HG02938 (cell line): ENCODE measurements at regions not wholly inside any gene's neighbourhood (a gene's known extent, or its start where the extent isn't known, plus 50 kb on each side); places are given as distances from the start of the nearest gene placed in this dataset.
"Not testable (repeated sequence)": the region's sequence is repeated elsewhere in the genome, so short reads cannot be mapped to it uniquely, and the experiment has no call there.

Experiments used
- ATAC-seq: cut with Tn5 transposase; IDR thresholded peaks from one replicate; pipeline ENCODE4 v1.9.1; 2021; ENCODE audit warnings: mild to moderate bottlenecking, moderate library complexity; ENCODE audit not compliant: unreplicated experiment

GRCh38 chr3:33919312-33920120 lies 121.1 kb downstream of the PDCD6IP start:
- no peak for ATAC-seq

GRCh38 chr3:33920511-33920910 lies 122.1 kb downstream of the PDCD6IP start:
- no peak for ATAC-seq

- no peak for ATAC-seq
Measured at GRCh38 chr3:33921608-33922007, 123.2 kb downstream of the PDCD6IP start.

DNA sequence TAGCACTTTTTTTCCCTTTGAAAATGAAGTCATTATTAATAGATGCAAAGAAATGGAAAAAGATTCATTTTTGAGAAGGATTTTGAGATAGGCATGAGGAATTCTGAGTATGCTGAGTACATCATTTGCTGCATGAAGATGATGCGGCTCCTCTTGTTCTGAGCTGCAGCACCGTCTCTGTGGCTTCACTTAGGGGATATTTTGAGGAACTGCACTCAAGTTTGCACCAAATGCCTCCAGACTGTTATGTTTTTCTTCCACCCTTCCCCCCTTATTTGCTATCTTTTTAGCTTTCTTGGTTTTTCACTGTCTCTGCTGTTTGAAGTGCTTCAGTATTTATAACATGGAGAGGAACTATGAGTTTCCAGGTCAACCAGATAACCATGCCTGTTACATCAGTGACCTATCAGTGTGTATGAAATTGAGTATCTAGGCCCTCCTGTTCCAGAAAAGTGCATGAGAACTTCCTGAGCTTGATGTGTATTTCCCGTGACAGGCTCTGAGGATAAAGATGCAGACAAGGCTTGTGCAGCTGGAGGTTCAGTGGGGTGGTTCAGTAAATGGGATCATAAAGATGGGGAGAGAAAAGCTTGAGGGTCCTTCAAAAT lies 128.7 kb downstream of the PDCD6IP start:
- ATAC-seq: no peak

- no peak for ATAC-seq
Measured at GRCh38 chr3:33929813-33930212, 131.4 kb downstream of the PDCD6IP start.

- no peak for ATAC-seq
Measured at GRCh38 chr3:33931512-33931911, 133.1 kb downstream of the PDCD6IP start.

- ATAC-seq: no peak
Measured at GRCh38 chr3:33932010-33932764, 133.8 kb downstream of the PDCD6IP start.

GRCh38 chr3:33936171-33936920 lies 137.9 kb downstream of the PDCD6IP start:
- no peak for ATAC-seq

GRCh38 chr3:33936921-33937525 lies 138.6 kb downstream of the PDCD6IP start:
- no peak for ATAC-seq

DNA sequence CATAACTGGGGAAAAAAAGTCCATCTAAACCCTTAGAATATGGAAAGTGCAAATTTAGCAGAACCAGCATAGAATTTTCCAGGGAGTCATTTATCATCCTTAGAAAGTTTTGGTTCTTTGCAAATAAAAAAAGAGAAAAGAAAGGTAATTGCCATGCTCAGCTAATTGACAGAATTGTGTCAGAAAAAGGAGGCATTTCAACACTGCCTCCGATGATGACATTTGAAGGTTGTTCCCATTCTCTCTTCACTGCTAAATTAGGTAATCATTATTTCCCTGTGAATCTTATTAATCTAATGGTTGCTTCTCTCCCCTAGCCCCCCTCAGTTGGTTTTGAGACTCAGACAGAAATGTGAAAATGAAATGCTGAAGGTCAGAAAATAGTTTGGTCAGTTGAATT lies 139.2 kb downstream of the PDCD6IP start:
- ATAC-seq: no peak

- ATAC-seq: no peak
Measured at GRCh38 chr3:33940149-33940548, 141.7 kb downstream of the PDCD6IP start.

DNA sequence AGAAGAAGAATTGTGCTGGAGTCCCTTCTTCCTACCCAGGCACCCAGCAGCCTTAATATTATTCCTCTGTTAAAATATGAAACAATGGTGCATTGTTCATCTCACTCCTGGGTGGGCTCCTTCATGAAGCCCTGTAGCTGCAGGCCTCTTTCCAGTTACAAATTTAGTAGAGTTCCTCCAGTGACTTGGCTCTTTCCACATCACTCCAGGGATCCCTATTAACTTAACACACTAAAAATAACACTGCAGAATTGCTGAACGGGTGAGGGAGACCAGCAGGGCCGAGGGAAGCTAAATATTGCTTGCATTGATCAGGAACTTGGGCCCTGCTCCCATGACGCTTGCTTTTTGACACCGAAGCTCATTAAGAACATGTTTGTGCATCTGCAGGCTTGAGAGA lies 142.3 kb downstream of the PDCD6IP start:
- no peak for ATAC-seq

DNA sequence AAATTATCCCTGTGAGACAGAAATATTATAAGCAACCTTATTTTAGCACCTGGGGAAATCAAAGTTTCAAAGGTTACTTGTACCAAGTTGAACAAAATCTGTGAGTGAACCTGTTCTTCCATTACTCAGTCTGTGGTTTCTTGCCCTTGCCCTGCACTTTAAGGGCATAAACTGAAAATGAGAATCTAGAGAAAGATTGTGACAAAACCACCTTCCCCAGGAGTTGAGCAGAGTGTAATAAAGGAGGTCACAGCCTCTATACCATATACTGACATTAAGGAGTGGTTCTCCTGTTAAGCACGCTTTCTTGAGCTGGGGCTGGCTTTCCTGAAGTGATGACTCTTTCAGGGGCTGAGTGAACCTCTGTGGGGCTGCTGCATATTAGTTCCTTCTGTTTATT lies 143.4 kb downstream of the PDCD6IP start:
- no peak for ATAC-seq

GRCh38 chr3:33942483-33943150 lies 144.2 kb downstream of the PDCD6IP start:
- no peak for ATAC-seq

- no peak for ATAC-seq
Measured at GRCh38 chr3:33943277-33943676, 144.8 kb downstream of the PDCD6IP start.

DNA sequence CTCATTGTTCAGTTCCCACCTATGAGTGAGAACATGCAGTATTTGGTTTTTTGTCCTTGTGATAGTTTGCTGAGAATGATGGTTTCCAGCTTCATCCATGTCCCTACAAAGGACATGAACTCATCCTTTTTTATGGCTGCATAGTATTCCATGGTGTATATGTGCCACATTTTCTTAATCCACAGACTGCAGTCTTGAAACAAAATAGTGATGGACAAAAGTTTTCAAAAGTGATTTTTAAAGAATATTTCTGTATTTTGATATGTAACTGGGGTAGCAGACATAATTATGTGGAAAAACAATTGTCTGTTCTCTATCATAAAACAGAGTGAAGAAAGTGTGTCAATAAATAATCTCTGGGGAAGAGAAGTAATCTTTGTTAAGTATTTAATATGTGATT lies 148.2 kb downstream of the PDCD6IP start:
- ATAC-seq: not testable (repeated sequence)

DNA sequence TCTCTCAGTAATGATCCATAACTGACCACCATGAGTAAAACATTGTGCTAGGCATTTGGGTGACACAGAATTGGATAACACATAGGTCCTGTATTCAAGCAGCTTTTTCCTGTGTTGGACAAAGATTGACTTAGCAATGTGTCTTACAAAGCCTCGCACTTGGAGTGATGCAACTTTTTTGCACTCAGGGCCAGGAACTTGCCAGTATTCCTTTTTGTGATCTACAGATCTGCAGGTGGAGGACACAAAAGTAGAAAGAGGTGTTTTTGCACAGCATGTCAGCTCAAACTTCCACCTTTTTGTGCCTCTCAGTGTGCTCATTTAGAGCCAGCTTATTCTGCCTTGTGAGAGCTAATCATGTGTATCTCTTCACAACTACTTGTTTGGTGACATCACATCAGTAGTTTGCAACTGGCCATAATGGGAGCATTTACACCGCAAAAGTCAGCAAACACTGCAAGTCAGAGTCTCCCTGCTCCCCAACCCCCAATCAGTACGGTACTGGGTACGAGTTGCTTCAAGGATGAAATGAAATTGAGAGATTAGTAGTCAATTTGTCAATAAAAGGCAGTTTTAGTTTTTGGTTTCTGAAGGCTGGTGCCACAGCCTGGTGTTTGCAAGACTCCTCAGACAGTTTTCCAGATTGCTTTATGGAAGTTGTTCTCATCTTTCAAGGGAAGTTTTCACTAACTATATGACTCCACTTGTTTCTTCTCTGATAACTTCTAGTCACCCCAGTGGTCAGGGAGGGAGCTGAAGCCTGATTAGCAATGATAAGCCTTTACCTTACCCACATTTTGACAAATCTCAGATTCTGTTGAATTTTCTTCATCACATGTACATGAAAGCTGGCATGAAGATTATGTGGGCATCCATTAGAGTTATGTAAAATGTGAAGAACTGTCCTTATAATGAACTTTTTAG lies 149.1 kb downstream of the PDCD6IP start:
- no peak for ATAC-seq

DNA sequence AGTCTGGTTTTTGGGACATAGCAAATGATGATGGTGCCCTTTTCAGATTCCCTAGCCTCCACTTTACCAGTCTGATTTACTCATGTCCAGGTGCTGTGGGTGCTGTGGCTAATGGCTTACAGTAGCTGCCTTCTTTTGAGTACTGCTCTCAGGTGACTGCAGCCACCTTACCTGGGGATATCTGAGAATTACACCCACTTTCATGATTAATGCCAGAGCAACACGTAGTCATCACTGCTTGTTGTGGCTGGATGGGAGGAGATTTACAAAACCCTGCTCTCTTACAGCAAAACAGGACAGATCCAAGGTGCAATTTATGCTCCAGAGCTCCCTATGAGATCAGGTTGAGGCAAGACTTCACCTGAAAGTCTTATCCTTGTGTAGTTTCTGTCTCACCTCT lies 150.6 kb downstream of the PDCD6IP start:
- no peak for ATAC-seq

DNA sequence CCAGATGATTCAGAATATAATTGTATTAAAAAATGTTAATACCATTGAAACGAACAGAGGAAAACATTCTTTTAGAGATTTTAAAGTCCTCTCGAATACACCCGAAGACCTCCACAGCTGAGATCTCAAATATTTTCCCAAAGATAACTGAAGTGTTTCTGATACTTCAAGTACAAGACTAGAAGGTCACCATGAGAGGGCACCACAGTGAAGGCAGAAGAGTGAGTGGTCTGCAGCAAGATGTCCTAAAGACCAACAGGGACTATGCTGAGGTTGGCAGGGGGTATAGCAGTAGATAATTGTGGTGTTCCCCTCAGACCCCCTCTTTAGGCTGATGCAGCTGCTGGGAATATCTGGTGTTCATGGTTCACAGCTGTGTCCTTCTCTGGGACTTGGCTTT lies 156.5 kb downstream of the PDCD6IP start:
- ATAC-seq: no peak
